AML-193 (cell line): ENCODE measurements at regions not wholly inside any gene's neighbourhood (a gene's known extent, or its start where the extent isn't known, plus 50 kb on each side); places are given as distances from the start of the nearest gene placed in this dataset.
"Not testable (repeated sequence)": the region's sequence is repeated elsewhere in the genome, so short reads cannot be mapped to it uniquely, and the experiment has no call there.

Experiments used
- DNase-seq, 2 experiments: peaks; one replicate each; lab custom pipeline; 2025; lab: John Stamatoyannopoulos, UW

DNA sequence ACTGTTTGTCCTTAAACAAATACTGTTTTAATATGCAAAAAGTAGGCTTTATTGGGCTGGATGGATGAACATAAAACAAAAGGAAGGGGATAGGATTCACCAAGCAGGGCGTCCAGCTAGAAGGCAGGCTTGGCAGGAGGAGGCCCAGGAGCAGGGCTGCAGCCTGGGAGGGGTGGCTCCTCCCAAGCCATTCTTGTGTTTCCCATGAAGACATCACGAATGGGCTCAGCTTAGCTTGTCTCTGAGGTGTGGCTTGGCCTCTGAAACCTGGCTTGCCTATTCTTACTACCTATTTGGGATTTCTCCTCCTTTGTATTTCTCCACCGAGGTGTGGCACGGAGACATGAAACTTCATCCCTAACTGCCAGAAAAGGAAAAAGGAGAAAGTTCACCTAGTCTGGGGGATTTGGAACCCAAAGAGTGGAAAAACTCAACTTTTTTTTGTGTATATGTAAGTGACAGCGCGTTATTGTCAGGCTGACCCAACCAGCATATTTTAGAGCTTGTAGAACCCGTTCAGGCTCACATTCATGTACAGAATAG lies 481.9 kb upstream of the SPRED2 start:
- DNase-seq: no peak

DNA sequence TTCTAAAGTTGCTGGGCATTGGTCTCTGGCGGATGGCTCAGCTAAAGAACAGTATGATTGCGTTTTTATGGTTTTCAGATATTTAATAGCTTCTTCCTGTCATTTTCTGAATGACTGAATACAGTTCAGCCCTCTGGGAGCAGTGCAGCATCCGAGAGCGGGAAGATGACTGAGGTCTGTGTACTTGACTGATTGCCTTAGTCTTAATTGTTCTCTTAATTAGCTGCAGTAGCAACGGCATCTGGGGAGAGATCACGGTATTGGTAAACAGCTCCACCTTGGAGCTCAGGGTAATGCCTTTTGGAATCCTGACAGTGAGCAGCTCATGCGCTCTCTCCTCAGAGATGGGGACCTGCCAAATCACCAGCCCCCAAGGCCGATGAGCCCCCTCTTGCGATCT lies 481.4 kb upstream of the SPRED2 start:
- no peak for DNase-seq

DNA sequence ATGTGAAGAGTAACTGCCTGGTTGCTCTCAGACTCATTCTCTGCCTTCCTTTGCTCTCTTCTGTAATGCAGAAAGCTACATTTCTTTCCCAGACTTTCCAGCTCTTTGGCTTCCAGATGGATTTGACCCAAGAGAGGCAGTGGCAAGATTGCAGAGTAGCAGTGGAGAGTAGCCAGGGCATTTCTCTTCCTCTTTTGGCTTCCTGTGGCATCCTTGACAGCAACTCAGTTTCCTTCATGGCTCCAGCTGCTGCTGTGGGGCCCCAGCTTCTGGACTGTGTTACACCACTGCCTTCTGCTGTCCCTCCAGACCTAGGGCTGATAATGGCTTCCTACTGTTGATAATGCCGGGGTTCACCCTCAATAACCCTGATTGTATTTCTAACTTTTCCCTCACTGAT lies 469.4 kb upstream of the SPRED2 start:
- peak in 1 of 2 experiments; percentile 1 for DNase-seq

DNA sequence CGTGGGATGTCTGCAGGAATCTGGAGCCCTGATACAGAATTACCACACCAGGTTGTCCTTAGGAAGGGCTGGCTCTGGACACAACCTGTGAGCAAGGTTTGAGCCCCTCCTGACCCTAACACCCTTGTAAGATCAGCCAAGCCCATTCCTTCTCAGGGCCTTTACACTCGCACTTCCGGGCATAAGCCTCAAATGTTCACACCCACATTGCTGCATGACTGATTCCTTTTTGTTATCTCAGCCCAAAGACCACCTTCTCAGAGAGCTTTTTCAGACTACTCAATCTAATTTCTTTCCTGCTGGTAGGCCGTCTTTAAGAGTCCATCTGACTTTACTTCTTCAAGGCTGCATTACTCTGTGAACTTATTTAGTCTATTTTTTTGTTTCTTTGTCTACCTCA lies 464.0 kb upstream of the SPRED2 start:
- no peak for DNase-seq

DNA sequence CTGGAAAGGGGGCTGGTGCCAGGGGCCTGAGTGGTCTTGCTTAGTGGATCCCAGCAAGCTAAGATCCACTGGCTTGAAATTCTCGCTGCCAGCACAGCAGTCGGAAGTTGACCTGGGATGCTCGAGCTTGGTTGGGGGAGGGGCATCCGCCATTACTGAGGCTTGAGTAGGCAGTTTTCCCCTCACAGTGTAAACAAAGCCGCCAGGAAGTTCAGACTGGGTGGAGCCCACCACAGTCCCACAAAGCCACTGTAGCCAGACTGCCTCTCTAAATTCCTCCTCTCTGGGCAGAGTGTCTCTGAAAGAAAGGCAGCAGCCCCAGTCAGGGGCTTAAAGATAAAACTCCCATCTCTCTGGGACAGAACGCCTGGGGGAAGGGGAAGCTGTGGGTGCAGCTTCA lies 457.7 kb upstream of the SPRED2 start:
- not testable (repeated sequence) for DNase-seq

DNA sequence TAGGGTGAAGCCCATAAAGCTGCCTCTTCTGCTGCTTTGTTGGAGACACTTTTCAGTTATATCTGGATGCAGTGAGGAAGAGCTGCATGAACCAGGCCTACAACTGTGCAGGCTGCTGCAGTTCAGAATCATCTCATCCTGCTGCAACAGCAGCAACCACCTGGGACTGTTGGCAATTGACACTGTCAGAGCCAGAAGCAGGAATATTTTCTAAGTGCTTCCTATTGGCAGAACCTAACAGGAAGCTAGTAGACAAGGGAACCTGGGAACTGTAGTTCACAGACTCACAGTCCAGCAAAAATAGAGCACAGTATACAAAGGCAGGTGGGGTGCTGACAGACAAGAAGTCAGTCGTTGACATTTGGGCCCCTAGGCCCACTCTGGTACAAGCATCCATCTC lies 452.9 kb upstream of the SPRED2 start:
- DNase-seq: no peak

DNA sequence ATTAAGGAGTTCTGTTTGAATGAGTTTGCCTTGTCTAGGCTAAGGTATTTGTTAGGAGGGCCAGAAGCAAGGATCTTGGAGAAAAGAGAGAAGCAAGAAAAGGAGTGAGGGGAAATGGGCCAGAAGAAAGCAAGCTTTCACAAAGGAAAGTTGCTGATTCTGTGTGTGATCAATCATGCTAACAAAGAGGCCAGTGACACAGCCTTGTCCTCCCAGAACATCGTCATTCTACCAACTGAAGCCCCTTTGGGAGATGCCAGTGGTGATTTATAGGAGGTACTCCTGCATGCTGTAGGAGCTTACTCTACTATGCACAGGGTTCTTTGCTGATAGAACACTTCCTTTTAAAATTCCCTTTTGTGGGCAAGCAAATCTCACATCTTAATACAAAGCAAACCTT lies 449.2 kb upstream of the SPRED2 start:
- no peak for DNase-seq

DNA sequence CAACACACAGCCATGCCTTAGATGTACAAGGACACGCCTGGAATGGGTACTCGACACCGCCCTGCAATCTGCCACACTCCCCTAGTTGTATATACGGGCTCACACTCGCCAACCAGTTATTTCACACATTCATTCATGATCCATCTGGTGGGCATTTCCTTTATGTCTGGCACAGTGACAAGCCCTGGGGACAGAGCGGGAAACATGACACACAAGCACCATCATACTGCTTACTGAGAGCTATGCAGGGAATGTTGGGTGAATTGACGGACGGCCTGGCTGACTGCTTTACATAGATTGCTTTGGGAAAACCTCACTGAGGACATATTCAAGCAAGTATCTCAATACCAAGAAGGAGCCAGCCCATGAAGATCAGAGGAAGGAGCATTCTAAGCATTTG lies 448.0 kb upstream of the SPRED2 start:
- DNase-seq: no peak

DNA sequence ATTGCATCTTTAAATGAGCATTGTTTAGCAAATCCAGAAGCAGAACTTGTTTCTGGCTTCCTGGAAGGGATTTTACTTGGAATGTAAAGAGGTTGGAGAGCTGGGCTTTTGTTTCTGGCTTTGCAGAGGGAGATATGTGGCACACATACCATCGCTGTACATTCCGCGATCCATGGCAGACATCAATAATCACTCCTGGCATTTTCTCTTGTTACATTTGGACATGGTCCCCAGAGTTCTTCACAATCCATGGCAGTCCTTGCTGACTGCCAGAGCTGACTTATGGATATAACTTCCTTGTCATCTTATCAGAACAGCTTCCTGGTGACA lies 445.6 kb upstream of the SPRED2 start:
- no peak for DNase-seq

DNA sequence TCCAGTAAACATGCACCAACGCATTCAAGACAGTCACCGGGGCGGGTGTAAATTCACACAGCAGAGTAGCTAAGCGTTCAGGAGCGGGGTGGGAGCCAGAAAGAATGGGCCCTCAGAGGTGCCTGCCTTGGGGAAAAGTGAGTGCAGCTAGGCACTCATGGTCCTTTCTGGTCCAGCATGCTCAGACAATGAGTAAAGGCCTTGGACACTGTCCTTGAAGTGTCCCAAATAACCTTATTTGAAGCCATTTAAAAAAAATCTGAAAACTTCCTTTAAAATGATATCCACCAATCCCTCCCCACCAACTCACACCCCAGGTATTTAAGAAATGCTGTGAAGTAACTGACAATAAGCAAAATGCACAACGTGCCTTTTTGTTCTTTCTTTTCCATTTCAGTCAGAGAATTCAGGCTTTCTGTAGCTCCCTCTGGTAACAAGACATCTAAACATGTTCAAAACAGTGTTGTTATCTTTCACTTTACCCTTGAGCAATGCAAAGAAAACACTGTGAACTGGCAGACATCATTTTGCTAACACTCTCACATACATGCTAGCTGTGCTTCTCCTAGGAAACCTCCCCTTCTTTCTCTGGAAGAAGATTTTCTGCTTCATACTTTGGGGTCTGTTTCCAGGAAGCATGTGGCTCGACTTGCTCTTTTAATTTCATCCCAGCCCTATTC lies 445.1 kb upstream of the SPRED2 start:
- no peak for DNase-seq

DNA sequence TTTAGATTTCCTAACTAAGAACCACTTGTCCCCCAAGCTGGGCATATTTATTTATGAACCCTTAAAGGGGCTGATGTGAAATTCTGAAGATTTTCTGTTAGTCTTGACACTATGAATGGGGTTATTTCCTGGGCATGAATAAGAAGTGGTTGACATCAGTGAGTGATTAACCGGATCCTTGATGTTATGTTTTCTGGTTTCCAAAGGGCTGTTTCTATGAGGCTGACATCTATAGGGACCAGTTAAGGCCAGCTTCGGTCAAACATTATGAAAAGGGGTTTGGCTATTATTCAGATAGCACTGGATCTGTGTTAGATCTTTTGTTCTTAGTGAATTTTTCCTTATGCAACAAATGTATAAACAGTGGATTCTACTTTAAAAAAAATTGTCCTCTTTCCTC lies 443.7 kb upstream of the SPRED2 start:
- no peak for DNase-seq

DNA sequence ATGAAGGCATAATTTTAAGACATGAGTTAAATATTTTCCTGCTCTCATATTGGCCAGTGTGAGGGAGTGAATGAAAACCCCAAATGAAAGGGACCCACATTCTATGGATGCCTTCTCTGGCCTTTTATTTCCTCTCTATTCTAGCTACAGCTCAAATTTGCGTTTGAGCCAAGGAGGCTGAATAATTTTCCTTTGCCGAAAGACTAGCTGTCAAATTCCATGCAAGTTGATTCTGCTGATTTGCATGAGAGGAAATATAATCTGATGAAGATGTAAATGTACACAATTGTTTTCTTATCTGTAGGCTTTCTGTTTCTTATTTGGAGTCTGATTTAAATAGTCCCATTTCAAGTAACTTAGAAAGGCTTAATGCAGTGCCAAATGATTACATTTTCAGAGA lies 438.4 kb upstream of the SPRED2 start:
- no peak for DNase-seq

DNA sequence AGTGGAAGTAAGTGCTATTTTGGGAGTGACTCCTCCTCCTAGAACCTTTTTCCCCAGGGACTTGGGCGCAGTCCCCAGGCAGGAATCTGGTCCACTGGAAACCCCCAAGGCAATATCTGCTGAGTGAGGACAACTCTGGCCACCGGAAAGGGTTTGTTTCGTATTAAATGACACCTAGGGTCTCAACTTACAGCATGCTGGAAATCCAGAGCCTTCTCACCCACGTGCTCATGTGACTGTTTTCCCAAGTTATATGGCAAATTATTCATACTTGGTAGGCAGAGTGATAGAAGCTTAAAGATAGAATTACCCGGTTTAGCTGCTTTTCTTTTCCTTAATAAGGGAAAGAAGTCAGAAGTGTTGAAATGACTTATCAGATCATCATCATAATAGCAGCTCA lies 436.9 kb upstream of the SPRED2 start:
- no peak for DNase-seq

DNA sequence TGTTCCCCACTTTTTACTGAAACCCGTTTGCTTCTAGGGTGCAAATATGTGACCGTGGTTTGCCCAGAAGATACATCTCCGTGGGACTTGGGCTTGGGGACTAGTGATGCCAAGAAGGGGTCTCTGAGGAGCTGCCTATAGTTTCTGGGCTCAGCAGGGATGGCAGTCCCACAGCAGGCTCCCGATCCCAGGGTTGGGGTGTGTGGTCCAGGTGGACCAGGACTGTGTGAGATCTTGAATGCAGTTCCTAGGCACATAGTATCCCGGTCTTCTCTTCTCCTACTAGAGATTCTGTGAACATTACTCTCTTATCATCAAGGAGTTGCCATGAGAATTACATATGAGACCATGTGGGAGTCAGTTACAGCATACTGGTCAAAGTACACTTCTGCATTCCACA lies 435.8 kb upstream of the SPRED2 start:
- no peak for DNase-seq

DNA sequence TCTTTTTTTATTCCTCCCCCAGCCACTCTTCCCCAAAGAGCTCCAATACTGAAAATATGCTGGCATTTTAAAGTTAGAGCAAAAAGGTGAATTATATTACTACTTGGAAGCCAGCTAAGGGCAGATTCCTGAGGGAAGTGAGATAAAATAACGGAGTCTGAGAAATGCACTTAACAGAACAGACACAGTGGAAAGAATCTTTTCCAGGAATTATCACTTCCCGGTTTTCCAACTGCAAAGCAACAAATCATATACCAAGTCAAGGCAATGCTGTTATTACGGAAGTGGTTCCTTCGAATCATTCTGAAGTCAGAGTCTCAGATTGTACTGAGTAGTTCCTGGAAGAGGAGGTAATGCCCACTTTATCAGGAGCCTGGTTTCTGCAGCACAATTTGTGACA lies 435.0 kb upstream of the SPRED2 start:
- no peak for DNase-seq

DNA sequence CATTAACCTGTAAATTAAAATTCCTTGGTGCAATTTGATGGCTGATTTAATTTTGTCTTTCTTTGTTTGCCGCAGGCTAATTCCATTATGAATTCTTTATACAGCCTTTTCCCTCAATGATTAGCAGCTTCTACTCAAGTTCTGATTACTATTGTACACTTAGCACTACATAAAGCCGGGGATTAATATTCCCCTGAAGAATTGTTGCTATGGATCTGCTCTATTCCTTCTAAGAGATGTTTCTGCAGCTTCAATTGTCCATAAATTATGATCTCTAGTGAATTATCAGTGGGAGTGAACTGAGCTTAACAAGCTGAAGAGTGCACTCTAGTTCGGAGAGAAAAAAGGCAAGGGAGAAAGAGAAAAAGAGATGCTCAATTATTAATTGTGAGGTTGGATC lies 433.7 kb upstream of the SPRED2 start:
- no peak for DNase-seq

DNA sequence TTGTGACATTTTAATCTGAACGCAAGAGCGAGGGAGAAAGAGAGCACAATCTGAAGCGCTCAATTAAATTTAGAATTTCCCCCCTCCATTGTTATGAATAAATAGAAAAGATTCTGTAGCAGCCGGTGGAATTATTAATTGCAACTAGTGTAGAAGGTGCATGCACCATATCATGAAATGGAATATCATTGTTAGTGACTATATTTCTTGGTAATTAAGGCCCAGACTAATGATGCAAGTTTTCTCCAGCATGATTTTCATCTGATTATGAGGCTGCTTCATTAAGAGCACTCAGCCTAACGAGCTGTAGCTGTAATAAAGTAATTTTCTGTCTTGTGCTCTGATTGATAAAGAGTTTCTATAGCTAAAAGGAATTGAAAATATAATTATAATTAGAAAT lies 432.2 kb upstream of the SPRED2 start:
- DNase-seq: no peak

DNA sequence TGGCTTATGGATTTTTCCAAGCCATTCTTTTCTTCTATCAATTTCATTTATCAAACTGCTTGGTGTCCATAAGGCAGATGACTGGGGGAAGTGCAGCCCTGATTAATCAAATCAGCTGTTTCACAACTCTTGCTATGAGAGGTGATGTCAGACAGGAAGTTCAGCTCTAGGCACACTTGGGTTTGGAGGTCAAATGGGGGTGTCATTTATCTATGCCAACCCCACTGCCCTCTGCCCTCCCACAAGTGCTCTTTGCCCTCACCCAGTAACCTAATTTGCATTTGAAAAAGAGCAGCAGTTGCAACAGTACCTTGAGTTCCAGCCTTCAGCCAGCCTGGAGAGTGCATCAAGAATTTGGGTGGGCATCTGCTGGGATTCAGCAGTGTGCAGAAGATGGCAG lies 431.3 kb upstream of the SPRED2 start:
- no peak for DNase-seq

DNA sequence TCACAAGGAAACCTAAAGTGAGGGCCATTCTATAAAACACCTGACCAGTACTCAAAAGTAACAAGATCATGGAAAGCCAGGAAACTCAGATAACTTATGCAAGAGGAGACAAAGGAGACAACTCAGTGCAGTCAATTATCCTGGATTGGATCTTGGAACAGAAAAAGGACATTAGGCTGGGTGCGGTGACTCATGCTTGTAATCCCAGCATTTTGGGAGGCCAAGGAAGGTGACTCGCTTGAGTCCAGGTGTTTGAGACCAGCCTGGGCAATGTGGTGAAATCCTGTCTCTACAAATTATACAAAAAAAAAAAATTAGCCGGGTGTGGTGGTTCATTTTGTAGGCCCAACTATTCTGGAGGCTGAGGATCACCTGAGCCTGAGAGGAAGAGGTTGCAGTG lies 424.5 kb upstream of the SPRED2 start:
- DNase-seq: no peak

DNA sequence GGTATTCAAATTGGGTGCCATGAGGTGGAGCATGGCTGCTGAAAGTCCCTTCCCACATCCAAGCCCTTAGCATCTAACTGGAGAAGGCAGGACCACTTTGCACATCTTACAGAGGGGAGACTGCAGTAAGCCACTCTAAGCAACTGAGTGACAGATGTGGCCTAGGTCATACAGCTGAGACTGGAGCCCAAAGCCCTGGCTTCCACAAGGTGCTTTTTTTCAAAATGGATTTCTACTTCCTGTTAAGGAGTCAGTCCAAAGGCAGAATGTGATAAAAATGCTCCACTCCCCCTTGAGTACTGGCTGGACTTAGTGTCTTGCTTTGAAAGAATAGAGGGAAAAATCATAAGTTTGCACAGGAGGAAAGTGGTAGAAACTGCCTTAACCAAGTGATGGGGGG lies 424.0 kb upstream of the SPRED2 start:
- no peak for DNase-seq

DNA sequence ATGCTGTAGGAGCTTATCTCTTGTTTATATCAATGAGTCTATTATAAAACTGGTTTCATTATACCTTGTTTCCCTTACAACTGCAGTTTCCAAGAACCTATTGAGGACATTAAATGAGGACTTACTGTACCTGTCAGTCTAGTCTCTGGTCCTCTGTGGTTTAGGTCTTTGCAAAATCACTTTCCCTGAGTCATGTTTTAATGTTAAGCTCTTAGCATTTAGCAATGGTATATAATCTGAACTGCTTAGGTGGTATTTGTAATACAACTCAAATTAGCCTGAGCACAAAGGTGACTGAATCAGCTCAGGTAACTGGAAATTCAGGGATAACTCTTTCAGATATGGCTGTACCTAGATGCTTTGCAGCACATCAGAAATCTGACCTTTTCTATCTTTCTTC lies 418.3 kb upstream of the SPRED2 start:
- no peak for DNase-seq

DNA sequence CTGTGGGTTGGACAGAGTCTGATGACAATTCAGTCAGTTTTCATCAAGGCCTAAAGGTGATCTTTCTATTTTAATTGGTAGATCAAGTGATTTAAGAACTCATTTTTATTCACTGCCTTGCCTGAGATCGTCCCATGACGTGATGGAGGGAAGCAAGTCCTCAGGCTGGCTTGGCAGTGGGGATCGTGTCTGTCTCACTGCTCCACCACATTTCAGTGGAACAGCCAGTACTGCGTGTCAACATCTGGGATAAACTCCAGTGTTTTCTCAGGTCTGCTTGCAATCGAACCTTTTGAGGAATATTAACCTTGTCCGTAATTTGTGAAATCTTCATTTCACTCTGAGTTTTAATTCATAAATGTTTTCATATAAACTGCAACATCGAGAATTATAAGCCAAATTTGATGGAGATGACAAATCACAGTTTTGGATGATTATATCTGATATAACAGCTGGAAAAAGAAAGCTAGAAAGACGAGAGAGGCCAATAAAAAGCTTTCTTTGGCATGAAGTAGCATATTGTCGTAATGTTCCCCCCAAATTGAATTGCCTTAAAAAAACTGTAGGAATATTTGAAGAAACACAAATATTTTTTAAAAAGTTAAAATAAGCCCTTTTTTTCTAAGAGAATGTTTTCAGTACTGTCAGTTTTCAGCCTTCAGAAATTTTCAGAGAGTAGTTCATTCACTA lies 414.7 kb upstream of the SPRED2 start:
- no peak for DNase-seq

DNA sequence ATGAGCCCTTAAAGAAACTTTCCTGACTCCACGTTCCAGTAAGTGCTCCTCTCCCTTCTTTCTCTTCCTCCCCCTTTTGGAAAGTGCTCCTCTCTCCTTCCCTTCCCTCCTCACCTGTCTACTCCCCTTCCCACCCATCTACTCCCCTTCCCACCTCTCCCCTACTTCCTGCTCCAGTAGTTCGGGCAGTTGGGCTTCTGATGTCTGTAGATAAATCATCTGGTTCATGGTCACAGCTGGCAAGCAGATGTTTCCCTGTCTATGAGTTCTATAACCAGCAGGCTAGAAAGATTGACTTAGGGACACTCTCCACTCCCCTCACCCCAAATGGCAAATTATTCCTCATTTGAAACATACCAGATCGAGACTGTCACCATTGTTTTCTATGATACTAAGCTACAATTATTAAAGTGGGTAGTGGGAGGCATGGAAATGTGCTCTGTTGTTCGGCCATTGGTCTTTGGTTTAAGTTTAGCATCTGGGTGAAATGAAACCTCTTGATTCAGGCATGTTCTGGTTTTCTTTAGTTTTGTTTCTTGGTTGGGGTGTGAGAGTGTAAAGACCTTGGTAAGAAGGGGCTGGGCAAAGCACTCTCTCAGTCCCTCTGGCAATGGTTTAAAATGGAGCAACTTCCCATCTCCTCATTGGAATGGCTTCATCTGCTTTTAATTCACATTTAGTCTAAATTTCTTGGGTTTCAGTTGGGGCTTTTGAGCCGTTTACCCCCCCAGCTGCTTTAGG lies 413.2 kb upstream of the SPRED2 start:
- DNase-seq: peak in 1 of 2 experiments; percentile 57
